IPS DF 6.9 (cell line): ENCODE measurements at regions not wholly inside any gene's neighbourhood (a gene's known extent, or its start where the extent isn't known, plus 50 kb on each side); places are given as distances from the start of the nearest gene placed in this dataset.

Source experiments
- DNase-seq: peaks from one replicate; pipeline ENCODE4 v3.0.0-alpha.2; 2013; ENCODE audit warnings: low read depth, low spot score
- H3K27ac ChIP-seq: one replicate; pipeline ENCODE4 v1.5.1; 2013; ENCODE audit warnings: low read length, control low read depth
- H3K27me3 ChIP-seq: 2 replicates; pipeline ENCODE4 v1.6.1; 2013; ENCODE audit warnings: mild to moderate bottlenecking, low read length; ENCODE audit not compliant: control insufficient read depth, insufficient read depth
- H3K36me3 ChIP-seq: 2 replicates; pipeline ENCODE4 v1.6.1; 2013; ENCODE audit warnings: low read length; ENCODE audit not compliant: control insufficient read depth, insufficient read depth
- H3K4me1 ChIP-seq: 2 replicates; pipeline ENCODE4 v1.6.1; 2013; ENCODE audit warnings: low read length; ENCODE audit not compliant: control insufficient read depth, insufficient read depth
- H3K4me3 ChIP-seq: 2 replicates; pipeline ENCODE4 v1.5.1; 2013; ENCODE audit warnings: mild to moderate bottlenecking, low read length
- H3K9me3 ChIP-seq: 2 replicates; pipeline ENCODE4 v1.6.1; 2013; ENCODE audit warnings: low read length, inconsistent platforms; ENCODE audit not compliant: control insufficient read depth, insufficient read depth
- WGBS: extraction: QIAGEN DNeasy Blood & Tissue Kit; methylation state at CpG from one replicate; pipeline ENCODE4 v1.1.7; 2013; ENCODE audit warnings: mixed read lengths, missing lambda C conversion rate; ENCODE audit not compliant: insufficient read length, insufficient coverage; 5-methylcytosine and 5-hydroxymethylcytosine counted together

GRCh38 chr2:144261336-144261735 is 258.6 kb downstream of the ZEB2 start:
- Histone ChIP-seq H3K27ac (no peak overlapping the region), H3K9me3 (no peaks in the 10 kb centered on the region), H3K27me3 (no peaks in the 10 kb centered on the region), H3K4me3 (no peak overlapping the region), H3K36me3 (no peaks in the 10 kb centered on the region), H3K4me1 (no peaks in the 10 kb centered on the region)
- no CpG with 5 or more reads among the region's 2 CpGs for WGBS
- DNase-seq, result no peak

GRCh38 chr2:144259332-144259731 is 260.6 kb downstream of the ZEB2 start:
- H3K36me3 ChIP-seq, result no peaks in the 10 kb centered on the region
- WGBS, result no CpG with 5 or more reads among the region's 6 CpGs
- no peak overlapping the region for H3K27ac ChIP-seq
- no peaks in the 10 kb centered on the region for H3K27me3 ChIP-seq
- H3K4me3 ChIP-seq, result no peak overlapping the region
- no peaks in the 10 kb centered on the region for H3K9me3 ChIP-seq
- H3K4me1 ChIP-seq, result no peaks in the 10 kb centered on the region
- no peak for DNase-seq

- DNase-seq, result no peak
- WGBS, result no CpG with 5 or more reads among the region's 2 CpGs
- Histone ChIP-seq H3K36me3 (no peaks in the 10 kb centered on the region), H3K4me3 (no peak overlapping the region), H3K9me3 (peaks cover 1% of the 10 kb centered on the region; the same call in 1 of the 2 replicates), H3K27me3 (no peaks in the 10 kb centered on the region), H3K27ac (no peak overlapping the region), H3K4me1 (no peaks in the 10 kb centered on the region)
Measured at GRCh38 chr2:144258154-144258553, 261.8 kb downstream of the ZEB2 start.

DNA sequence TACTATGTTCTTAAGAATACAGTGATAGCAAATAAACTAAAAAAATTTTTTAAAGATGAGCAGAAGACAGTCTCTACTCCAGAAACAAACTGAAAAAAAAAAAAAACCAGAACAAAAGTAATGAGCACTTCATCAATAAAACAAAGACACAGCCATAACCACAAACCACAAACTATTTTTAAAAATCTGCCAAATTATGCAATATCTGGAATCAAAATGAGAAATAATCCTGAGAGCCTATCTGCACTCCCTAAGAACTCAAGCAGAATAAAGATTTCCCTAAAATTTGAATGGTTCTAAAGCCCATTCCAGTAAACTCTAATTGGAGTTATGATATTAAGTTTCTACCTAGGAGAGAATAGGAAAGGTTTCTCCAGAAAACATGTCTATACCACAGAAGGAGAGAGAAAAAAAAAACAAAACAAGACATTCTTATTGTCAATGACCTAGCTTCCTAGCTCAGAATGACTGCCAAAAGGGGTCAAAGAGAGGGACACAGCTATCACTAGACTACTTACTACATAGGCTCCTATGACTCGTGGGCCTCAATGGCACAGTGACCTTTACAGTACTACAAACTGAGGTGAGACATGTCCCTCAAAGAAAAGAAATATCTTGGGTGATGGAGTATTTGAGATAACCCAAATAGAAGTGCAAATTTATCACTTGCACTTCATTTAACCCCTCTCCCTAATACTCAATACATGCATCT is 262.8 kb downstream of the ZEB2 start:
- H3K27me3 ChIP-seq, result no peaks in the 10 kb centered on the region
- H3K36me3 ChIP-seq, result no peaks in the 10 kb centered on the region
- H3K27ac ChIP-seq, result no peak overlapping the region
- peaks cover 1% of the 10 kb centered on the region; the same call in 1 of the 2 replicates for H3K9me3 ChIP-seq
- H3K4me3 ChIP-seq, result no peak overlapping the region
- no peaks in the 10 kb centered on the region for H3K4me1 ChIP-seq
- WGBS, result no CpG with 5 or more reads among the region's 1 CpG
- DNase-seq, result no peak

DNA sequence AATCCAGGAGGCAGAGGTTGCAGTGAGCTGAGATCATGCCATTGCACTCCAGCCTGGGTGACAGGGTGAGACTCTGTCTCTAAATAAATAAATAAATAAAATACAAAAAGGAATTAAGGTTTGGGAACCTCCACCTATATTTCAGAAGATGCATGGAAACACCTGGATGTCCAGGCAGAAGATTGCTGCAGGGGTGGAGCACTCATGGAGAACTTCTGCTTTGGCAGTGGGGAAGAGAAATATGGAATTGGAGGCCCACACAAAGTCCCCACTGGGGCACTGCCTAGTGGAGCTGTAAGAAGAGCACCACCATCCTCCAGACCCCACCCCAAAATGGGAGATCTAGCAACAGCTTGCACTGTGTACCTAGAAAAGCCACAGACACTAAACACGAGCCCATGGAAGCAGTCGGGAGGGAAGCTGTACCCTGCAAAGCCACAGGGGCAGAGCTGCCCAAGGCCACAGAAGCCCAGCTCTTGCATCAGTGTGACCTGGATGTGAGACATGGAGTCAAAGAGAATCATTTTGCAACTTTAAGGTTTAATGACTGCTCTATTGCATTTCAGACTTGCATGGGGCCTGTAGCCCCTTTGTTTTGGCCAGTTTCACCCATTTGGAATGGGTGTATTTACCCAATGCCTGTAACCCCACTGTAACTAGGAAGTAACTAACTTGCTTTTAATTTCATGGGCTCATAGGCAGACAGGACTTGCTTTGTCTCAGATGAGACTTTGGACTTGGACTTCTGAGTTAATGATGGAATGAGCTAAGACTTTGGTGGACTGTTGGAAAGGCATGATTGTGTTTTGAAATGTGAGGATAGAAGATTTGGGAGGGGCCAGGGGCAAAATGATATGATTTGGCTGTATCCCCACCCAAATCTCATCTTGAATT is 265.3 kb downstream of the ZEB2 start:
- peaks cover 1% of the 10 kb centered on the region; the same call in 1 of the 2 replicates for H3K9me3 ChIP-seq
- no peak for DNase-seq
- no peaks in the 10 kb centered on the region for H3K4me1 ChIP-seq
- WGBS, result no CpG with 5 or more reads among the region's 2 CpGs
- no peak overlapping the region for H3K27ac ChIP-seq
- no peak overlapping the region for H3K4me3 ChIP-seq
- no peaks in the 10 kb centered on the region for H3K27me3 ChIP-seq
- no peaks in the 10 kb centered on the region for H3K36me3 ChIP-seq

DNA sequence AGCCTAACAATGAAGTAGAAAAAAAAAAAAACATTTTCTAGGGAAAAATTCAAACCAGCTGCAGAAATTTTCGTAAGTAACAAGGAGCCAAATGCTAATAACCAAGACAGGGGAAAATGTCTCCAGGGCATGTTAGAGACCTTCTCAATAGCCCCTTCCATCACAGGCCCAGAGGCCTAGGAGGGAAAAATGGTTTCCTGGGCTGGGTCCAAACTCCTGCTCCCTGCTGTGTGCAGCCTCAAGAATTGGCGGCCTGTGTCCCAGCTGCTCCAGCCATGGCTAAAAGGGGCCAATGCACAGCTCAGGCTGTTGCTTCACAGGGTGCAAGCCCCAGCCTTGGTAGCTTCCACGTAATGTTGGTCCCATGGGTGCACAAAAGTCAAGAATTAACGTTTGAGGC is 266.2 kb downstream of the ZEB2 start:
- H3K27ac ChIP-seq, result no peak overlapping the region
- H3K27me3 ChIP-seq, result no peaks in the 10 kb centered on the region
- H3K4me3 ChIP-seq, result no peak overlapping the region
- H3K9me3 ChIP-seq, result peaks cover 1% of the 10 kb centered on the region; the same call in 1 of the 2 replicates
- no peaks in the 10 kb centered on the region for H3K4me1 ChIP-seq
- no CpG with 5 or more reads among the region's 4 CpGs for WGBS
- DNase-seq, result no peak
- H3K36me3 ChIP-seq, result no peaks in the 10 kb centered on the region

GRCh38 chr2:144252694-144253093 is 267.2 kb downstream of the ZEB2 start:
- no peaks in the 10 kb centered on the region for H3K4me1 ChIP-seq
- WGBS, result no CpG with 5 or more reads among the region's 1 CpG
- H3K27me3 ChIP-seq, result no peaks in the 10 kb centered on the region
- peaks cover 1% of the 10 kb centered on the region; the same call in 1 of the 2 replicates for H3K9me3 ChIP-seq
- H3K36me3 ChIP-seq, result no peaks in the 10 kb centered on the region
- DNase-seq, result no peak
- H3K4me3 ChIP-seq, result no peak overlapping the region
- no peak overlapping the region for H3K27ac ChIP-seq

DNA sequence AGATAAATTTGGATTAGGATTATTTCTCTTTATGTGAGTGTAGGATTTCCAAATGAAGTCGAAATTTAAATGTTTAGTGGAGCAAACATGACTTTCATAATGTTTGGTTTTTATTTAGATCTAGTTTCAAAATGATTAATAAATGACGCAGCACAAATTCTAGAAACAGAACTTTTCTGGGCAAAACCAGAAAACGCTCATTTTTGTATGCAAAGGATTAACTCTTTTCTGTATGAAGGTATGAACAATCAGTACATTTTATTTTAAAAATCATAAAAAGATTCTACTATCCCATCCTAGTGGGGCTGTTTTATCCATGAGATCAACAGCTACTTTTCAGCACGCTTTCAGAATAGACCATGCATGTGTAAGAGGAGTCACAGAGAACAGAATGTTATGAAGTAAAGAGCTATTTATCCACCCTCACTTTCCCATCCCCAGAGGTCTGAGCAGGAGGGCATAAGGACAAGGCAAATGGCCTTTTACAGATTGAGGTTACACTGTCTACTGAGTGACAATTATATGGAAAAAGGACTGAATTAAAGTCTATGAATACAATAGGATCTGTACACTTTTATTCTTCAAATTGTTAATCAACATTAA is 270.8 kb downstream of the ZEB2 start:
- no peaks in the 10 kb centered on the region for H3K27me3 ChIP-seq
- H3K4me1 ChIP-seq, result no peaks in the 10 kb centered on the region
- H3K36me3 ChIP-seq, result no peaks in the 10 kb centered on the region
- H3K9me3 ChIP-seq, result peaks cover 1% of the 10 kb centered on the region; the same call in 1 of the 2 replicates
- no peak overlapping the region for H3K4me3 ChIP-seq
- no peak for DNase-seq
- no peak overlapping the region for H3K27ac ChIP-seq
- 100% methylated on average over 1 of the region's 4 CpGs for WGBS

GRCh38 chr2:144248350-144249034 is 271.4 kb downstream of the ZEB2 start:
- Histone ChIP-seq H3K27me3 (no peaks in the 10 kb centered on the region), H3K9me3 (no peaks in the 10 kb centered on the region), H3K36me3 (no peaks in the 10 kb centered on the region), H3K27ac (no peak overlapping the region), H3K4me3 (no peak overlapping the region), H3K4me1 (no peaks in the 10 kb centered on the region)
- WGBS, result no CpG with 5 or more reads among the region's 4 CpGs
- DNase-seq, result no peak

- Histone ChIP-seq H3K27ac (no peak overlapping the region), H3K4me1 (no peaks in the 10 kb centered on the region; the same call in 1 of the 2 replicates), H3K36me3 (no peaks in the 10 kb centered on the region), H3K4me3 (no peak overlapping the region), H3K27me3 (no peaks in the 10 kb centered on the region), H3K9me3 (no peaks in the 10 kb centered on the region)
- no peak for DNase-seq
Measured at GRCh38 chr2:144244938-144245337, 275.0 kb downstream of the ZEB2 start.
